Erythroblast (primary cell): ENCODE measurements at regions not wholly inside any gene's neighbourhood (a gene's known extent, or its start where the extent isn't known, plus 50 kb on each side); places are given as distances from the start of the nearest gene placed in this dataset.

Source experiments
- GATA1 ChIP-seq: IDR thresholded peaks from 2 replicates; pipeline ENCODE4 v1.6.1; 2011; ENCODE audit warnings: low read depth, mild to moderate bottlenecking, control low read depth, low read length, moderate library complexity
- POLR2A ChIP-seq: IDR thresholded peaks from 2 replicates; pipeline ENCODE4 v1.6.1; 2011; ENCODE audit warnings: mild to moderate bottlenecking, low read length

DNA sequence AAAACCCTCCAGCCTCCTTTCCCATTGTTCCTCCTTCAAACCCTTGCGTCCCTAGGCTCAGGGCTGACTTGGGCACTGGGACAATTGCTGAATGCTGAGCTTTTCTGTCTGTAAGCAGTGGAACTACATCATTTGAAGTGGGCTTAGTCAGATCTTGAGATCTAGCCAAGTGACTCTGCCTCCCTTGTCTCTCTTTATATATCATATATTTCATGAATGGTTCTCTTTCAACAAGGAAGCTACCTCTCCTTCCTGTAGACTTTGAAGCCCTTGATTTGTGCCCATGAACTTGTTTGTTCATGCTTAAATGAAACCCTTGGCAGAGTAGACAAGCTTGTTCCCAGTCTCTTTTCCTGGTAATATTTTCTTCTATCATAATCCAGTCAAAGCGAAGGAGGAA is 60.0 kb upstream of the KIF13A start:
- no peak for TF ChIP-seq GATA1
- TF ChIP-seq POLR2A = no peak
